ENCODE measurements at regions not wholly inside any gene's neighbourhood (a gene's known extent, or its start where the extent isn't known, plus 50 kb on each side); places are given as distances from the start of the nearest gene placed in this dataset.

DNA sequence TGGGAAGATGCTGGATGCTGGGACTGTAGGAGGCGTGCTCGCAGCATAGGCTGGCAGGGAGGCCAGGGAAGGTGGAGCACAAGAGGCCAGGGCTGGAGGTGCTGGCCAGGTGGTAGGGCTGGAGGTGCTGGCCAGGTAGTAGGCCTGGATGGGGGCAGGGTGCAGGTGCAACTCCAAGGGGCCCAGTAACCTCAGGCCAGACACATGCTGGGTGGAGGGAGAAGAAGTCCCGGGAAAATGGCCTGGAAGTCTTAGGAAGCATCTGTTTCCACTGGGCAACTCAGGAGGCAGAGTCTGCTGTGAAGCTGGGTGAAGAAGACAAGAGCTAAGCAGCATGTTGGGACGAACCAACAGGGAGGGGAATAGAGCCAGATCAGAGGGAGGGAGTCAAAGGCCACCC lies 665.2 kb downstream of the BCL11B start:
- Mint-ChIP-seq H3K27me3 (ENCODE audit: insufficient read depth) (no peaks in the 10 kb centered on the region; the same call in none of the 2 replicates), H3K9me3 (peaks cover 58% of the 10 kb centered on the region), H3K4me3 (no peak overlapping the region), H3K4me1 (ENCODE audit: low read depth) (no peaks in the 10 kb centered on the region), H3K36me3 (ENCODE audit: low read depth) (peaks cover 5% of the 10 kb centered on the region), H3K27ac (no peak overlapping the region)
- TF ChIP-seq, protein P1, sequence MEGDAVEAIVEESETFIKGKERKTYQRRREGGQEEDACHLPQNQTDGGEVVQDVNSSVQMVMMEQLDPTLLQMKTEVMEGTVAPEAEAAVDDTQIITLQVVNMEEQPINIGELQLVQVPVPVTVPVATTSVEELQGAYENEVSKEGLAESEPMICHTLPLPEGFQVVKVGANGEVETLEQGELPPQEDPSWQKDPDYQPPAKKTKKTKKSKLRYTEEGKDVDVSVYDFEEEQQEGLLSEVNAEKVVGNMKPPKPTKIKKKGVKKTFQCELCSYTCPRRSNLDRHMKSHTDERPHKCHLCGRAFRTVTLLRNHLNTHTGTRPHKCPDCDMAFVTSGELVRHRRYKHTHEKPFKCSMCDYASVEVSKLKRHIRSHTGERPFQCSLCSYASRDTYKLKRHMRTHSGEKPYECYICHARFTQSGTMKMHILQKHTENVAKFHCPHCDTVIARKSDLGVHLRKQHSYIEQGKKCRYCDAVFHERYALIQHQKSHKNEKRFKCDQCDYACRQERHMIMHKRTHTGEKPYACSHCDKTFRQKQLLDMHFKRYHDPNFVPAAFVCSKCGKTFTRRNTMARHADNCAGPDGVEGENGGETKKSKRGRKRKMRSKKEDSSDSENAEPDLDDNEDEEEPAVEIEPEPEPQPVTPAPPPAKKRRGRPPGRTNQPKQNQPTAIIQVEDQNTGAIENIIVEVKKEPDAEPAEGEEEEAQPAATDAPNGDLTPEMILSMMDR (IDR thresholded peaks at IDR 0.05) = no peak
- DNase-seq = no peak

DNA sequence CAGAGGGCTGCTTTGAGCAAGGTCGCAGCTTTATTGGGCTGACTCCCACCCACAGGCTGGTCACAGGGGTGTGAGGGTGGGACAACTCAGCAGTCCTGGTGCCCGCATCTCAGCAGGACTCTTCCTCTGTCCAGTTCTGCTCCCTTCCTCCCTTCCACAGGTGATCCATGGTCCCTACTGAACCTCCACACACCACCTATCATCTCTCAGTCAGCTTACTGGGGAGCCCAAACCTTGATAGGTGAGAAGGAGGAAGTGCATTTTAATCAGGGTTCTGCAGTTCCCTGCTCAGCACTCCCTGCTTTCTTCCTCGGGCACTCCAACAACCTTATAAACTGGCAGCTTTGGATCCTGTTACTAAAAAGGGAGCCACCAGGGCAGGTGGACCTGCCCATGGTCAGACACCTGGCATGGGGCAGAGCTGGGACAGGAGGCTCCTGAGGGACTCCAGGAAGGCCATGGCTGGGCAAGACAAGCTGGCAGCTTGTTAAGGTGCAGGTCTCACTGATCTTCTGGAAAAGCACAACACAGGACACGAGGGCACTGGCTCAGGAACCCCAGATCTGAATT lies 664.6 kb downstream of the BCL11B start:
- DNase-seq = no peak
- Mint-ChIP-seq H3K4me1 (ENCODE audit: low read depth) (no peaks in the 10 kb centered on the region), H3K36me3 (ENCODE audit: low read depth) (no peaks in the 10 kb centered on the region), H3K4me3 (no peak overlapping the region), H3K27me3 (ENCODE audit: insufficient read depth) (no peaks in the 10 kb centered on the region; the same call in none of the 2 replicates), H3K27ac (no peak overlapping the region), H3K9me3 (peaks cover 52% of the 10 kb centered on the region)
- TF ChIP-seq, protein P1 (IDR thresholded peaks at IDR 0.05) = no peak

DNA sequence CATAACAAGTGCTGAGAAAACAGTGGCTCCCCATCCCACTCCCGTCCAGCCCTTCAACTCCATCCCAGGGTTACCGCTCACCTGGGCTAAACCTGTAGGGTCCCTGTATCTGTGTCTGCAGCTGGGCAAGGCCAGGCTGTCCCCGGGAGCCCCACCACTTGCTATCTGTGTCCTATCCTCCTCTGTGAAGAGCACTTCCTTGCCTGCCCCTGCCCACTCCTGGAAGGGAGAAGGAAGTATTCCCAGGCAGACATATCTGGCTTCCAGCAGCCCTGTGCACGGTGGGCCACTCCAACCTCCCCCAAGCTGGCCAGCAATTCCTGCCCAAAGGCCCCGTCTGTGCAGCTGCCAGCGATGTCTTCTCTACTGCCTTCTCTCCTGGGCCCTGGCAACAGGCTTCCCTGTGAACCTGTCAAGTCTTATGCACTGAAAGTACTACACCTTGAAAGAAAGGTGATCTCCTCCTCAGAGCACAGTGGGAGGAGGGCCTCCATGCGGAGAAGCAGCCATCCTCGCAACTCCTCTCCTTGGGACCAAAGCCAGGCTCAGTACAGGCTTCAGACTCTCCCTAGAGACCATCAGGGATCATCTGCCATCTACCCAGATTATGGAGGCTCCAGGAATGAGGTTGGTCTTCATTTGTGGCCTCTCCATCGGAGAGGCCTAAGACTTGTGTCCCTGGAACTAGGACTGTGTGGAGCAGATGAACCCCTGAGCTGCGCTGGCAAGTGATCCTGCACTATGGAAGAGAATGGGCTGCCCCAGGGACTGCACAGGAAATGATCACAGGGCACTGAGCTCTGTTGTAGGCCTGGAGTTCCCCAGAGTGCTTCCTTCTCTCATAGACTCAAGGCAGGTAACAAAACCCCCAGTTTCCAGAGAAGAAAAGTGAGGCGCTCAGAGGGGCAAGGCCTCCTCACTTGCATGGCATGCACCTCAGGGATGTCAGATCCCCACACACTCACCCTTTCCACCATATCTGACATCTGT lies 663.6 kb downstream of the BCL11B start:
- Mint-ChIP-seq H3K4me1 (ENCODE audit: low read depth) (no peaks in the 10 kb centered on the region), H3K27ac (no peak overlapping the region), H3K27me3 (ENCODE audit: insufficient read depth) (no peaks in the 10 kb centered on the region), H3K36me3 (ENCODE audit: low read depth) (no peaks in the 10 kb centered on the region), H3K4me3 (no peak overlapping the region), H3K9me3 (peaks cover 48% of the 10 kb centered on the region)
- no peak for DNase-seq
- TF ChIP-seq, protein P1 (IDR thresholded peaks at IDR 0.05) = no peak

DNA sequence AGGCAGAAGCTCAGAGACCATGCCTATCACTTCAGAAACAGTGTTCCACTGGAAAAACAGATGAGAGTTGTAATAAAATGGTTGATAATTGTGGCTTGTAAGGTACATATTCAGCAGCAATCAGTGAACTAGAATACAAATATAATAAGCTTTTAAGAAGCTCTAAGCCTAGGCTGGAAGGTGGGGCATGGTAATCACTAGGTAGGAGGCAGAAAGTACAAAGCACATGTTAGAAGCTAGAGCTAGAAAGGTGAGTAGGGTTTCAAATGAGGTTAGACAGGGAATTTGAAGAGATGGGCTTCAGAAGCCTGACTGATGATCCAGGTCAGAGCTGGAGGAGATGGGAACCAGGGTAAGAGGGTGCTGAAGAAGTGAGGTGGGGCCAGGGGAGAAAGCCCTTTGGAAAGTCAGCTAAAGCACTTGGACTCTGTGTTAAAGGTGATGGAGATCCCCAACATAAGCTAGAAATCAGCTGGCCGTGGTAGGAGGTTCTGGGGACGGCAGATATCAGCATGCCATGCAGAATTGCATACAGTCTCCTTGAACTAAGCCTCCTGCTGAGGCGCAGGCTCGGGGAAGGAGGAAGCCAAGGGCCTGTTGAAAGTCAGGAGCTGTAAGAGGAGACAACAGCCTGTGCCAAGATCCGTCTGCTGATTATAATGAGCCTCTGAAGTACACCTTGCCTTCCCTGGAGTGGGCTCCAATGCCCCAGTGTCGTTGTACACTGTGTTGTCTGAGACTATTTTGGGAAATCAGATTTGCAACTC lies 659.4 kb downstream of the BCL11B start:
- H3K27me3 Mint-ChIP-seq (ENCODE audit: insufficient read depth) = no peaks in the 10 kb centered on the region
- no peak for DNase-seq
- peaks cover 63% of the 10 kb centered on the region for H3K9me3 Mint-ChIP-seq
- H3K36me3 Mint-ChIP-seq (ENCODE audit: low read depth) = no peaks in the 10 kb centered on the region
- TF ChIP-seq, protein P1 (IDR thresholded peaks at IDR 0.05) = no peak
- no peak overlapping the region for H3K4me3 Mint-ChIP-seq
- H3K4me1 Mint-ChIP-seq (ENCODE audit: low read depth) = no peaks in the 10 kb centered on the region
- H3K27ac Mint-ChIP-seq = no peak overlapping the region

DNA sequence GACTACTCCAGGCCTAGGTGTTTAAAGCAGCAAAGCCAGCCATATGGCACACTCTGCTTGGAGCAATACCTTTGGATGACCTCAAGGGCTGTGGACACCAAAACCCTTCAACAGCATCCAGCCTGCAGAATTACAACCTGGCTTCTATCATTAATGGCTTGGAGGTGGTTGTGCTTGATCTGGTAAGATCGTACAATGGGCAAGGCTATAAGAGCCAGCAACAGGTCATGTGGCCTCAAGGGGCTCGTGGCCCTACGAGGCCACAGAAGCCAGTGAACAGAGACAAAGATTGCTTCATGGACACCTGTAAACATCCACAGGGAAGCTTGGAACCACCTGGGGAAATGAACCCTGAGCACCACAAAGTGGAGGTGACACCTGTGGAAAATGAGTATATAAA lies 657.3 kb downstream of the BCL11B start:
- H3K4me3 Mint-ChIP-seq = no peak overlapping the region
- no peaks in the 10 kb centered on the region for H3K36me3 Mint-ChIP-seq (ENCODE audit: low read depth)
- no peaks in the 10 kb centered on the region for H3K27me3 Mint-ChIP-seq (ENCODE audit: insufficient read depth)
- H3K9me3 Mint-ChIP-seq = peaks cover 47% of the 10 kb centered on the region
- DNase-seq = no peak
- TF ChIP-seq, protein P1 (IDR thresholded peaks at IDR 0.05) = no peak
- no peak overlapping the region for H3K27ac Mint-ChIP-seq
- H3K4me1 Mint-ChIP-seq (ENCODE audit: low read depth) = no peaks in the 10 kb centered on the region
